HG02852 (cell line): ENCODE measurements at regions not wholly inside any gene's neighbourhood (a gene's known extent, or its start where the extent isn't known, plus 50 kb on each side); places are given as distances from the start of the nearest gene placed in this dataset.

ENCODE experiments used
- ATAC-seq: cut with Tn5 transposase; IDR thresholded peaks from one replicate; pipeline ENCODE4 v1.9.1; 2021; ENCODE audit warnings: mild to moderate bottlenecking, moderate library complexity; ENCODE audit not compliant: unreplicated experiment

DNA sequence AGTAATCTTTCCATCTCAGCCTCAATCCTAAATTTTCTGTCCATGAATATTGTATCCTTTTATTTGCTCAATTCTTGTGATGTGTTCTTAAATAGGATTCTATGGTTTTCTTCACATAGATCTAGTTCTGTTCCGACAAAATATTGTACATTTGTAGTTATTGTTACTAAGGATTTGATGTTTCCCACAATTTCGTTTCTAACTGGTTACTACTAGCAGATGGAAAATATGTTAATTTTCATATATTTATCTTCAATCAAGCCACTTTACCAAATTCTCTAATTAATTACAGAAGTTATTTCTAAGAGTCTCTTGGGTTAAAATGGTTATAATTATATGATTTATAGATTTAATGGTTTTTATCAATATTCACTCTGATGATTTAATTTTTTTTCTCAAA, 60.3 kb downstream of the SEC61B start:
- no peak for ATAC-seq

DNA sequence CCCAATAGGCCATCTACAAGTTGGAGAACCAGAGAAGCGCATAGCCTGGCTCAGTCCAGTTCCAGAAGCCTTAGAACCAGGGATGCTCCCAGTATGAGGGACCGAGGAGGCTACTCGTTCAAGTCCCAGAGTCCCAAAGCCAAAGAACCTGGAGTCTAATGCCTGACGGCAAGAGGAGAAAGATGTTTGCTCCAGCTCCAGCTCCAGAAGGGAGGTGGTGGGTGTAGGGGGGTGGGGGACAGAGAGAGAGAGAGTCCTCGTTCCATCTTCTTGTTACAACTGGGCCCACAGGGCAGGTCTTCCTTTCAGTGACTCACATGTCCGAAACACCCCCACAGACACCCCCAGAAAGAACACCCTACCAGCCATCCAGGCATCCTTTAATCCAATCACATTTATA, 63.9 kb downstream of the SEC61B start:
- ATAC-seq, result no peak

DNA sequence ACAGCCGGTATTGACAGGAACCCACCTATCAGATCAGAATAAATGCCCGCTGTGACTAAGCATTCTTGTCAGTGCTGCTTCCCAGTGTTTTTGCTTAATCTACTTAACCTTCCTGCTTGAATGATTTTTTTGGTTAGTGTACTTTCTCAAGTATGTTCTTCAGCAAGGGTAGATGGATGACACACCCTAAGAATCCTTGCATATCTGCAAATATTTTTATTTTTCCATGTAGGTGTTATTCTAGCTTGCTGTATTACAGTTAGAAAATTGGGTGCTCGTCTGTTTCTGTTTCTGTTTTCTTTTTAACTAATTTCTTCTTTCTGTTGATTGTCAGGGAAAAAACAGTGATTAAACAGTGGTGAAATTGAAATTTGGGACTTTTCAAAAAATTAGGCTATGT, 64.5 kb downstream of the SEC61B start:
- no peak for ATAC-seq

DNA sequence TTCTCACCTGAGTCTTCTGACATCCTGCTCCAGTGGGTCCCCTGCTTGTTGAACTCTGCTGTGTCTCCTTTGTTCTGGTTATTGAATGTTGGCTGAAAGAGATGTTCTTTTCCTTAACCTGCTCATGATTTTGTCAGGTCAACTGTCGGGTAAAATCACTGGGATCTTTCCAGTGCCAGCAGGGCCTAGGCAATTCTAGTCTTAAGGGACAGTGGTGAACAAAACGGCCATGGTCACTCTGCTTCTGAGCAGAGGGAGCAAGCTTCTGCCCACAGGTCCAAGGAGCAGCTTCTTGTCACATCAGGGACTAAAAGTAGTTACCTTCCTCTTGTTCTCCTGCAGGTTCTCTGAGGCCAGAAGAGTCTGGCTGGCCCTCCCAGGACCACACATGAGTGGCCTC, 65.6 kb downstream of the SEC61B start:
- no peak for ATAC-seq

DNA sequence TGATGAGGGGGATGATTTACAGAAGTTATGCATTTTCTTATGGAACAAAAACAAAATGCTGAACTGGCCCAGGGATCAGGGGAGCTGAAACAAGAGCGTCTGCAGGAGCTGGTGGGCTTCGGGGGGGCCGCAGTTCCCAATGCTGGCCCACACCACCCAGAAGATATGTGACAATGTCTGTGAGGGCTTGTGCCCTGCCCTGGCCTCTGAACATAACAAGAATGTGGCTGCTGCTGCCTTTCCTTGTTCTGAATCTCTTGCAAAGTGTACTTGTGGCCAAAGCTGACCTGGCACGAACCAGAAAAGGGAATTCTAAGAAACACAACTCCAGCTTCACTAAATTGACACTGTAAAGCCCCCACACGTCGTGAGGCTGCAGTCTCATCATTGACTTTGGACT, 66.7 kb downstream of the SEC61B start:
- ATAC-seq, result no peak

DNA sequence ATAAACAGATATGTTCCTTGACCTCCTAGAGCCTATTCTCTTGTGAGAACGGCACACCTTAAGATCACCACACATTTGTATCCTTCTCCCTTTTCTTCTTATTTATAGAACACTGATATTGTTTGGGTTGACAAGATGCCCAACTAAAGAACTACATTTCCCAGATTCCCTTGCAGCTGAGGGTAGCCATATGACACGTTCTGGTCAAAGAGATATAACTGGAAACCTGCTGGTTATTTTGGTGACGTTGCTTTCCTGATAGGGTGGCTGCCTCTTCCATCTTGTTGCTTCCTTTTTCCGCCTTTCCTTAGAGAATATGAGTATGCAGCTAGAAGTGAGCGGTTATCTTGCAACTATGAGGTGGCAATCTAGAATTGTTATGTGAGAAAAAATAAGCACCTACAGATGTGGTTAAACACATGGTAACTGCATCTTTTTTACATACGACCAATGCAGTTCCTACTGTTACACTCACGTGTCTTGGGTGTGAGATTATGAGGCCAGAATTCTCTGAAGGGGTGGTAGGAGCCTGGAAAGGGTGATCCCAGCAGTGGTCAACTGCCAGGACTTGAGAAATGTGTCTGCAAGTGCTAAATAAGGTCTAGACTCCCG, 72.9 kb downstream of the SEC61B start:
- no peak for ATAC-seq

DNA sequence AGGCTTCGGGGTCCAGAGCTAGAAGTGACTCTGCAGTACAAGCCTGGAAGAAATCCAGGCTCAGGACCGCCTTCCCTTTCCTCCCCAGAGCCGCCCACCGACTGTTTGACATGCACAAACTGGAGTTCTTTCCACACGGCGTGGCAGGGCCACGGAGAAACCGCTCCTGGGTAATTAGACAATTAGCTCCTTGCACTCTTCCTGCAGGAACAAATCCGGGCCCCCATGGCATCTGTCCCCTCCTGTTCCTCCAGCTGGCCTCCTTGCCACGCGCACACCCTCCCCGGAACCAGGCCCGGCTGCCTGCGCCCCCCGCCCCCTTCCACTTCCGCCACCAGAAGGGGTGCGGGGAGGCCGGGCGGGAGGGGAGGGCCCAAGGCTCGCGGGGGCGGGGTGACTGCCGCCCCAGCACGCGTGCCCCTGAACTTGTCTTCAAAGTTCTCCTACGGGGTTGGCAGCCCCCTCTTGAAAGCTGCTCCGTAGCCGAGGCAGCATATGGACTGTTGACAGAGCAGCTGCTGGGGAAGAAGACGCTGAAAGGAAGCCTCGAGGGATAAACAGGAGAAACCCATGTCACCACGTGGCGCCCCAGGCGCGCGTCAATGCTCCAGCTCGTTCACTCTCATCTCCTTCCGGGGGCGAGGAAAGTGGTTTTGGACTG, 74.3 kb downstream of the SEC61B start:
- peak; percentile 60 for ATAC-seq

DNA sequence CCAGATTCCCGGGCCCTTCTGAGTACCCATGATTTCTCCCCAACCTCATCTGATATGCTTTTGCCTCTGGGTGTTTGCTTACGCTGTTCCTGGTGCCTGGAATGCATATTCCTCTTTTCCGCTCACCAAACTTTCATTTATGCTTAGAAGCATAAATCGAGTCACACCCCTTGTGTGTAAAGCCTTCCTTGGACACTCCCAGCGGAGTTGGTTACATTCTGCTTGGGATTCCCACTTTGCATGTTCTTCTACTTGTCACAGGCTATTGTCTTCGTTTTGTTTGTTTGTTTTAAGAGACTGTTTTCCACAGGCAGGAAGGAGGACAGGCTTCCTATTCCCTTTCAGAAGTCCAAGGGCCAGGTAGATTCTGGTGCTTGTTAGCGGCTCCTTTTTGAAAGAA, 76.5 kb downstream of the SEC61B start:
- ATAC-seq, result no peak

DNA sequence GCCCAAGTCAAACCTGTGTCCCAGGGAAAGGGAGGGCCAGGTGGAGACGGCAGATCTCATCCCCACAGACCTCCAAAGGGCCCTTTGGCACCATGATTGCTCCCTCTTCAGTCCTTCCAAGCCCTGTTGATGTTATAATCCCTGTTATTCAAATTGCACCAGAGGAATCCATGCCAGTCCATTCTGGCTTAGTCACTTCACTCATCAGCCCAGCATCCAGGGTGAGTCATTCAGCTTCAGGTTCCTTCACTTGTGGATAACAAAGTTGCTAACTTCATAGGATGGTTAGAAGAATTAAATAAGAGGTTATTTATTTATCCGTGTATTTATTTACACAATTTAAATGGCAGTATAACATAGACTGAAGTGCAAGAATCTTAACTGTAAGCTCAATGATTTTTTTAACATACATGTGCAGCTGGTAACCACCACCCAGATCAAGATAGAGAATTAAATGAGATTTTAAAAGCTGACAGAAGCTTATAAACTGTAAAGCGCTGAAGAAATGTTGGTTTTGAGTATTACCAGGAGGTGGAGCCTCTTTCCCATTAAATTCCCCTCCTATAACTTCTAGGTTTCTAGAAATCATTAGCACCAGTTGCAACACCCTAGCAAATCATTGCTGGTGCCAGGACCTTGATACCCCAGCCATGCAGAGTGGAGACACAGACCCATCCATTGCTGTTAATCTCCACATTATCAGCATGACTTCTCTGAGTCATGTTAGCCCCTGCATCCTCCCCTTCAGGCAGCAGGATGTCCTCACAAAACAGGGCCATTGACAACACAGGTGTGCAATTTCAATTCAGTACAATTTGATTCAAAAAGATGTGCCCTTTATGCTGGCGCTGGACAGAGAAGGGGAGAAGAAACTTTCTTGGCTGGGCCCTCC, 77.4 kb downstream of the SEC61B start:
- ATAC-seq, result no peak

DNA sequence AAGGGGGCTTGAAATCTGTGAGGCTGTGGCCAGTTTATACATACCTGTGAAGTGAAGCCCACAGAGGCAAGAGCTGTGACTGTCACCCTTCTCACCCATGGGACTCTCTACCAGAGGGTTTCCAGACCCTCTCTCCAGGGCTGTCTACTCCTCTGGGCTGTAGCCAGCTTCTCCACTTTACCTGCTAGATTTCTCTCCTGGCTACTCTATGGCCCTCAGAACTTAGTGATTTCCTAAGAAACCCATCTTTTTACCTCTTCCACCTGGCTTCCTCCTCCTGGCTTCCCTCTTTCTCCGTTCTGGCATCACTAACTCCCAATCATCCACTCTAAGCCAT, 78.0 kb downstream of the SEC61B start:
- no peak for ATAC-seq

DNA sequence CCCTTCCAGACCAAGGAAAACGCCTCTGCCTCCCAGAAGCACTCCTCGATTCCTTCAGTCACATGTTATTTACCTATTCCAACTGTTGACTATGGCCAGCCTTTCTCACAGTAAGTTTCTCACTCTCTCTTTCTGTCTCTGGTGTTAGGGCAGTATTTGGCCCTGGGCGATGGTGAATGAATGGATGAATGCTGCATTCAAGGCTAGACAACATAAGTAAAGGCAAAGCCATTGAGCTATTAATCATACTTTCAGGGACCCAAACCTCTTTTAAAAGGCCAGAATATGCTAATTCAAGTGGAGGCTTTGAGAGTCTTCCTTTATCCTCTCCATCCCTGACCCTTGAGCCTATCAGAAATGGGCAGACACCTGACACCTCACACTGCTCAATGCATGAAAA, 78.5 kb downstream of the SEC61B start:
- ATAC-seq, result no peak

DNA sequence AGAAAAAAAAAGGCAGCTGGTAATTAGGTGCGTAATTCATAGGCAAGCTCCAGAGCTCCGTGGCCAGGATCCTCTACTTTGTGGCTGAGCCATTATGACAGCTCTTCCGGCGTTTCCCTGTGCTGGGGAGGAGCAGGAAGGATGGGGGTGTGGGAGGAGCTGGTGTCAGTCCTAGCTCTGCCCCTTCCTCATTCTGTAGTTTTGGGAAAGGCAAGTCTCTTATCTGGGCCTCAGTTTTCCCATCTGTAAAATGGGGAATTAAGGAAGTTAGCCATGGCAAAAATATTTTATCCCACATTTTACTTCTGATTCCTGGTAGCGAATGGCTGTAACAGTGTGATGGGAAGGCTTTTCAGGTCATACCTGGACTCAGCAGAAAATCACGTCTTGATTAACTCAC, 81.1 kb downstream of the SEC61B start:
- no peak for ATAC-seq

DNA sequence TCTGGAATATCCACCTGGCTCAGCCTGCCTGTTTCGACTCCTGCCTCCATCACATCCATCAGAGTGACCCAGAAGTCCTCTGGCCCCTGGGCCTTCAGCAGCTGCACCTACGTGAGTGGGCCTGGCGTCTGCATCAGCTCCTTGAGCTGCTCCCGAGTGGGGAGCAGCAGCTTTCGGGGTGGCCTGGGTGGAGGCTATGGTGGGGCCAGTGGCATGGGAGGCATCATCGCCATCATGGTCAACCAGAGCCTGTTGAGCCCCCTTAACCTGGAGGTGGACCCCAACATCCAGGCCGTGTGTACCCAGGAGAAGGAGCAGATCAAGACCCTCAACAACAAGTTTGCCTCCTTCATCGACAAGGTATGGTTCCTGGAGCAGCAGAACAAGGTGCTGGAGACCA, 83.0 kb downstream of the SEC61B start:
- ATAC-seq, result no peak

DNA sequence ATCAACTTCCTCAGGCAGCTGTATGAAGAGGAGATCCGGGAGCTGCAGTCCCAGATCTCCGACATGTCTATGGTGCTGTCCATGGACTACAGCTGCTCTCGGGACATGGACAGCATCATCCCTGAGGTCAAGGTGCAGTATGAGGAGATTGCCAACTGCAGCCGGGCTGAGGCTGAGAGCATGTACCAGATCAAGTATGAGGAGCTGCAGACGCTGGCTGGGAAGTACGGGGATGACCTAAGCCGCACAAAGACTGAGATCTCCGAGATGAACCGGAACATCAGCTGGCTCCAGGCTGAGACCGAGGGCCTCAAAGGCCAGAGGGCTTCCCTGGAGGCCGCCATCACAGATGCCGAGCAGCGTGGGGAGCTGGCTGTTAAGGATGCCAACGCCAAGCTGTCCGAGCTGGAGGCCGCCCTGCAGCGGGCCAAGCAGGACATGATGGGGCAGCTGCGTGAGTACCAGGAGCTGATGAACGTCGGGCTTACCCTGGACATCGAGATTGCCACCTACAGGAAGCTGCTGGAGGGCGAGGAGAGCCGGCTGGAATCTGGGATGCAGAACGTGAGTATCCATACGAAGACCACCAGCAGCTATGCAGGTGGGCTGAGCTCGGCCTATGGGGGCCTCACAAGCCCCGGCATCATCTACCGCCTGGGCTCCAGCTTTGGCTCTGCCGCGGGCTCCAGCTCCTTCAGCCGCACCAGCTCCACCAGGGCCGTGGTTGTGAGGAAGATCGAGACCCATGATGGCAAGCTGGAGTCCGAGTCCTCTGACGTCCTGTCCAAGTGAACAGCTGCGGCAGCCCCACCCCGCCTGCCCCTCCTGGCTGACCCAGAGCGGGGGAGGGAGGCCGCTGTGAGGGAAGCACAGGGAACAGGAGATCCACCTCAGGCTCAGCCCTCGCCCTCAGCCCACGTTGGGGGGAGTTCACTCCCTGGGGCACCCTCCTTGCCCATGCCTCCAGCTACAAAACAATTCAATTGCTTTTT, 84.0 kb downstream of the SEC61B start:
- ATAC-seq, result no peak

DNA sequence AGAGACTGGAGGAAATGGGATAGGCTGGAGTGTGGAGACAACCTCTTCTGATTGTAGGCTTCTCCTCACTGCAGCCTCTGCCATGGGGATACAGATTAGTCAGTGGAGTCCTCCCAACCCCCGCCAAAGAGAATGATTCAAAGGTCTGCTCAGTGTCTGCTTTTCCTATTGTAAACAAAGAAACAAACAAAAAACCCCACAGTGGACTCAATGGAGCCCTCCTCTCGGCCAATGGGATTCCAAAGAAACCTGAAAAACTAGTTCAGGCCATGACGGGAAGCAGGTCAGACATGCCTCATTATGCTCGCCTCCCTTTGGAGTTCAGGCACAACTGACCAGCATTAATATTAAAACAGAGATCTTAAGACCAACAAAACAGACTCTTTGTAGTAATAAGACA, 85.8 kb downstream of the SEC61B start:
- ATAC-seq, result no peak

DNA sequence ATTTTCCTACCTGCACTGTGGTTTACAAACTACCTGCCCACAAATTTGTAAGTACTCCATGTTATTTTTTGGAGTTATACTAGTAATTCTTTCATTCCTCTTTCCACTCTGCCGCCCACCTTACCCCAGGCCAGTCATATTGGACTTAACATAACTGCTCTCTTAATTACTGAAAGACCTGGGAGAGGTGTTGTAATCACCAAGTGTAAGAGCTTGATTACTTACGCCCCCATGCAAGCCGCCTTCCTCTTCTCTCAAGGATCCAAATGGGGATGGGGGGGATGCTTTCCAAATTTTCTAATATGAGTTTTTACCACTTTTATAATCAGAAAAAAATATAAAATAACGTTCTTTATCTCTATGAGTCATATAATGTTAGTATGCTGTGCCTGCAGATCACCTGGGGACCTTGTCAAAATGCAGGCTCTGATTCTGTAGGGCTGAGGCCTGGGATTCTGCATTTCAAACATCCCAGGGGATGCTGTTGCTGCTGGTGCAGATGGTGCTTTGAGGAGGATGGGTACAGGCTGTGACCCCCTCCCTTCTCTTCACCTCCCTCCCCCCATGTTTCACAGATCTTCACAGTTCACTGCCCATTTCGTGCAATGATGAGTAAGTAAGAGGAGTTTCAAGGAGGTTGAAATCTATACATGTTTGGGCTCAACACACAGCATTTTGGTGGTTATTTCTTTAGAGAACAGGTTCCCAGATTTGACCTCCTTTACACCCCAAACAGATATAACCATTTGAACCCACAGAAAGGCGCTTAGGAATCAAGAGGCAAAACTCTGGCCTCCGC, 87.3 kb downstream of the SEC61B start:
- ATAC-seq, result no peak

DNA sequence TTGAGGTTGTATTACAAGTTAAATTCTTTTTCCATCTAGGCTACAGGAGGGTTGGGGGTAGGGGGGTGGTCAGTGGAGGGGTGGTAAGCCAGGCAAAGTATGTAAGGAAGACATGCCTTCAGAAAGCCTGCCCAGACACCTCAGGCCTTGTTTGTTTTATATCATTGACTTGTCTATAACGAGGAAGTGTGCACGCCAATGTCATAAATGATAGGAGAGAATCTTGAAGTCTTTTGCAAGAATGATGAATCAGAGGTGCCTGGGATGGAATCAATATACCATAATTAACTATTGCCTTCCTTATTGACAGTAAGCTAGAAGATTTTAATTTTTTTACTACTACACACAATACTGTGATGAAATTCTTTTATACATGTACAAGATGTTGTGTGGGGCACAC, 90.7 kb downstream of the SEC61B start:
- ATAC-seq, result no peak

DNA sequence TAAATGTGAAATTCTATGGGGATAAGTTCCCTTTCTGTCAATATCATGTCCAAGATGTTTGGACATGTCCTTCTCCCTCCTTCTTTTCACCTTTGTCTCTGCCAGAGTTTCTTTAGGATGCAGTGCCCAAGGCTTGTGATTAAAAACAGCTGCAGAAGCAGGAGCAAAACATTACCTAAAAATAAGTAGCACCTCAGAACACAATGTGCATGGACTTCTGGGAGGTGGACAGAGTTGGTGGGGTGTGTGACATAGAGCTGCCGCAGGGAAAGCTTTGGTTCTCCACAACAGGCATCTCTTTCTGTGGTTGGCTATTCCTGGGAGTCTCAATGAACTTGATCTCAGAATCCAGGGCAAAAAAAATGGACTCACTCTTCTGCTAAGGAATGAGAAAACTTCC, 97.0 kb downstream of the SEC61B start:
- ATAC-seq, result no peak

DNA sequence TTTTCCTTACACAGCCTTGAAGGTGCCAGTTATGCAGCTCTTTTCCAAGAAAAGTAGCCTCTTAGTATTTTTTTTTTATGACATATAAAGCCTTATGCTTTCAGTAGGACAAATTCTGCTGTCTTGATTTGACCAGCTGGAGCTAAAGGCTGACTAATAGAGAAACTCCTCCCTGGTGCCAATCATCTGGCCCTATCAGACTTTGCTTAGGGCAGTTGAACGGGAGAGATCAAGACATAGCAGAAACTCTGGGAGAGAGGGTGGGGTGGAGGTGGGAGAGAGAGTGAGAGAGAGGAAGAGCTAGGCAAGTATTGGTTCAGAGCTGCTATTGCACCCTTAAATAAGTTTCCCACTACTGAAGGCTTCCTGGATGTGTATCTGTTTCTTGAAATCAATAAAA, 100.2 kb downstream of the SEC61B start:
- no peak for ATAC-seq
